ENCODE measurements at regions not wholly inside any gene's neighbourhood (a gene's known extent, or its start where the extent isn't known, plus 50 kb on each side); places are given as distances from the start of the nearest gene placed in this dataset.
"Not testable (repeated sequence)": the region's sequence is repeated elsewhere in the genome, so short reads cannot be mapped to it uniquely, and the experiment has no call there.

- peak; percentile 56 for DNase-seq
These were observed 121.2 kb upstream of the LNX1 start for GRCh38 chr4:53712408-53713020.

GRCh38 chr4:53711926-53712325, 120.6 kb upstream of the LNX1 start:
- DNase-seq = no peak

- no peak for DNase-seq
These were observed 118.4 kb upstream of the LNX1 start for GRCh38 chr4:53709693-53710092.

- no peak for DNase-seq
These were observed 116.2 kb upstream of the LNX1 start for GRCh38 chr4:53707491-53707890.

- DNase-seq = peak; percentile 83
These were observed 115.2 kb upstream of the LNX1 start for GRCh38 chr4:53706422-53707032.

GRCh38 chr4:53705972-53706371, 114.7 kb upstream of the LNX1 start:
- no peak for DNase-seq

GRCh38 chr4:53705151-53705764, 114.0 kb upstream of the LNX1 start:
- DNase-seq = no peak

GRCh38 chr4:53704329-53704728, 113.0 kb upstream of the LNX1 start:
- no peak for DNase-seq

- peak; percentile 69 for DNase-seq
These were observed 112.0 kb upstream of the LNX1 start for GRCh38 chr4:53703267-53703655.

GRCh38 chr4:53702334-53703266, 111.3 kb upstream of the LNX1 start:
- DNase-seq = peak; percentile 100

GRCh38 chr4:53701260-53701659, 110.0 kb upstream of the LNX1 start:
- not testable (repeated sequence) for DNase-seq

GRCh38 chr4:53699310-53699709, 108.0 kb upstream of the LNX1 start:
- DNase-seq = not testable (repeated sequence)

GRCh38 chr4:53697016-53697685, 105.9 kb upstream of the LNX1 start:
- DNase-seq = no peak

- no peak for DNase-seq
These were observed 104.5 kb upstream of the LNX1 start for GRCh38 chr4:53695540-53696463.

- no peak for DNase-seq
These were observed 103.4 kb upstream of the LNX1 start for GRCh38 chr4:53694666-53695065.

- DNase-seq = no peak
These were observed 102.6 kb upstream of the LNX1 start for GRCh38 chr4:53693909-53694308.

GRCh38 chr4:53693408-53693807, 102.1 kb upstream of the LNX1 start:
- peak; percentile 16 for DNase-seq

GRCh38 chr4:53688186-53688790, 97.0 kb upstream of the LNX1 start:
- DNase-seq = no peak

- no peak for DNase-seq
These were observed 95.2 kb upstream of the LNX1 start for GRCh38 chr4:53686521-53686920.

- no peak for DNase-seq
These were observed 93.1 kb upstream of the LNX1 start for GRCh38 chr4:53684136-53685130.
